NT2/D1 (cell line): ENCODE measurements at regions not wholly inside any gene's neighbourhood (a gene's known extent, or its start where the extent isn't known, plus 50 kb on each side); places are given as distances from the start of the nearest gene placed in this dataset.

ENCODE experiments used
- YY1 ChIP-seq: IDR thresholded peaks from 2 replicates; pipeline ENCODE4 v1.6.1; 2011; ENCODE audit not compliant: insufficient read length, insufficient read depth
- ZNF274 ChIP-seq: IDR thresholded peaks from 2 replicates; pipeline ENCODE4 v1.6.1; 2011; ENCODE audit warnings: mild to moderate bottlenecking, low read depth, low read length

- TF ChIP-seq YY1 (no peak), ZNF274 (no peak)
These were observed 289.6 kb downstream of the TEX29 start for GRCh38 chr13:111610081-111610480.
